ENCODE measurements at regions not wholly inside any gene's neighbourhood (a gene's known extent, or its start where the extent isn't known, plus 50 kb on each side); places are given as distances from the start of the nearest gene placed in this dataset.

DNA sequence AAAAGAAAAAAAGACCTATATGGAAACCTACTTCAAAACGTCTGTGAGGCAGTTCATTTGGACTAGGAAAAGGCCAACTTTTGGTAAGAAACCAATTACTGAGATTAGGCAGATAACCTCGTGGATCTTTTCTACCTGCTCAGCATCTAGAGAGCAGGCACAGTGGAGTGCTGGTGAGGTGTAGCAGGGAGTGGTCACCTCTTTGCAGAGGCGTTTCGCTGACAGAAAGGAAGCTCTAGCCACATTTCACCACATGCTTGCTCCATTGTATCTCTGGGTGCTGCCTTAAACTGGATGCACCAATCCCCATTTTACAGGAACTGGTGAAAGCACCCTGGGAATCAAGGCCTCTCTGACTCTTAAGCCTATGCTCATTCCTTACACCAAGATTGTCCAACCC lies 360.5 kb downstream of the LIG4 start:
- H3K4me3 Mint-ChIP-seq: no peak overlapping the region
- no peak overlapping the region for H3K27ac Mint-ChIP-seq
- no peak for ATAC-seq
- H3K9me3 Mint-ChIP-seq: peaks cover 6% of the 10 kb centered on the region
- H3K36me3 Mint-ChIP-seq: no peaks in the 10 kb centered on the region
- H3K4me1 Mint-ChIP-seq: no peaks in the 10 kb centered on the region
- H3K27me3 Mint-ChIP-seq: no peaks in the 10 kb centered on the region

DNA sequence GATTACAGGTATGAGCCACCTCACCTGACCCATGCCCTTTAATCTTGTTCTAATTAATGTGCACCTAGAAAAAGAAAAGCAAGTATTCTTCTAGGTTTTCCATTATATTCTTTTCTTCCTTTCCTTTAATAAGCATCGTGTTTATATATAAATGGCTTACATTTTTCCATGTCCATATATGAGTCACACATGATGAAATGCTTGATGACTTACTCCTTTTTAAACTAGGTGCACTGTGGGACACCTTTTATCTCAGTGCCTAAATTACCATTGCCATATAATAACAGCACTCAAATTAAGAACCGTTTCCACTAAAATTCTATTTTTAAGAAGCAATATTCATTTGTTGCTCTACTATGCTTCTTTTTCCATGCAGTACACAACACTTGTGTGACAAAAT lies 363.3 kb downstream of the LIG4 start:
- ATAC-seq: no peak
- H3K27ac Mint-ChIP-seq: no peak overlapping the region
- H3K4me3 Mint-ChIP-seq: no peak overlapping the region
- no peaks in the 10 kb centered on the region for H3K27me3 Mint-ChIP-seq
- H3K4me1 Mint-ChIP-seq: no peaks in the 10 kb centered on the region
- peaks cover 3% of the 10 kb centered on the region for H3K9me3 Mint-ChIP-seq
- no peaks in the 10 kb centered on the region for H3K36me3 Mint-ChIP-seq

DNA sequence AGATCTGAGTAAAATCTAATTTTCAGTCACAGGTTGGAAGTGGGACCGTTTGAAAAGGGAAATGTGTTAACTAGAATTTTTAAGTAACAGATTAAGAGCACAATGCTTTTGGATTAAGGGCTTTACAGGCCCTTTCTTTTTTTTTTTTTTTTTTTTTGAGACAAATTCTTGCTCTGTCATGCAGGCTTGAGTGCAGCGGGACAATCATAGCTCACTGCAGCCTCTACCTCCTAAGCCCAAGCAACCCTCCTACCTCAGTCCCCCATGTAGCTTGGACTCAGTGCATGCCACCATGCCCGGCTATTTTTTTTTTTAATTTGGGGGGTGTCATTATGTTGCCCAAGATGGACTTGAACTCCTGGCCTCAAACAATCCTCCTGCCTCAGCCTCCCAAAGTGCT lies 363.7 kb downstream of the LIG4 start:
- Mint-ChIP-seq H3K27ac (no peak overlapping the region), H3K4me1 (no peaks in the 10 kb centered on the region), H3K27me3 (no peaks in the 10 kb centered on the region), H3K9me3 (peaks cover under 1% of the 10 kb centered on the region), H3K4me3 (no peak overlapping the region), H3K36me3 (no peaks in the 10 kb centered on the region)
- ATAC-seq: no peak

DNA sequence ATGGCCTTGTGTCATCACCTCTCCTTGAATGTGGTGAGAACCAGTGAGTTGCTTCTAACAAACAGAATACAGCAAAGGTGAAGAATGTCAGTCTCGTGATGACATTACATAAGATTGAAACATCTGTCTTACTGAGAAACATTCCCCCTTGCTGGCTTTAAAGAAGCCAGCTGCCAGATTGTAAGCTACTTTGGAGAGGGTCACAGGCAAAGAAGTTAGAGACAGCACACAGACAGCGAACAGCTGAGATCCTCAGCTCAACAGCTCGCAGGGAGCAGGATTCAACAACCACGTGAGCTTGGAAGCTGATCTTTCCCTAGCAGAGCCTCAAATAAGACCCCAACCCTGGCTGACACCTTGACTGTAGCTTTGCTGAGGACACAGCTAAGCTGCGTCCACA lies 367.9 kb downstream of the LIG4 start:
- Mint-ChIP-seq H3K27me3 (no peaks in the 10 kb centered on the region), H3K4me3 (no peak overlapping the region), H3K36me3 (no peaks in the 10 kb centered on the region), H3K27ac (no peak overlapping the region), H3K9me3 (no peaks in the 10 kb centered on the region), H3K4me1 (no peaks in the 10 kb centered on the region)
- no peak for ATAC-seq

DNA sequence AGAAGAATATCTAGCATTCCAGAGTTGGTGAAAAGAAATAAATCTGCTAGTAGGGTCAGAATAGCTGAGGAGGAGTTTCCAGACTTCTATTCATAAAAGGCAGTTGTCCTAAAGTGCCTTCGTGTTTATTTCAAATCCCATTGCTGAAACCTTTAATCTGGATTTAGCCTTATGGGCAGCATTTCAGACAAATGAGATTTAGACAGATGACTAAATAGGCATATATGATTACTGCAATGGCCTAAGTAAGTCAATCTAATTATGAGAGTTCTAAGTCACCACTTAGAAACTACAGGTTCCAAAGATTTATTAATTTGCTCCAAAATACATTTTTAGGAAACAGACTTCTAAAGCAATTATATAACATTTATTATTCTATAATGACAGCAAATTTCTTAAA lies 368.7 kb downstream of the LIG4 start:
- no peak overlapping the region for H3K4me3 Mint-ChIP-seq
- no peaks in the 10 kb centered on the region for H3K4me1 Mint-ChIP-seq
- H3K27ac Mint-ChIP-seq: no peak overlapping the region
- ATAC-seq: no peak
- no peaks in the 10 kb centered on the region for H3K36me3 Mint-ChIP-seq
- no peaks in the 10 kb centered on the region for H3K27me3 Mint-ChIP-seq
- H3K9me3 Mint-ChIP-seq: no peaks in the 10 kb centered on the region

DNA sequence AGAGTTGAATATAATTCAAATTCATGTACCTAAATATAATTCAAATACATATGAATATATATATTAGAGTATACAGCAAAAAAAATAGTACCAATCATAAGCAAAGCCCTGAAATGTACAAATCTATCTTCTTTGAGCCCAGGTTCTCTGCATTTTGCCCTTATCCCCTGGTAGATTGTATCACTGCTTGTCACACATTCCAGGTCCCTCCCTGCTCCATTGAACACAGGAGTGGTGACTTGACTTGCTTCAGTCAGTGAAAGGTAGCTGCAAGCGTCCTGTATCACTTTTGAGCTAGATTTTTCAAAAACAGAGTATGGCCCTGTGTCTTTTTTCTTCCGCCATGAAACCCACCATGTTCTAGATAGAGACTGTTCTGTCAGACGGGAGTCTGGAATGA lies 369.4 kb downstream of the LIG4 start:
- Mint-ChIP-seq H3K27me3 (no peaks in the 10 kb centered on the region), H3K4me1 (no peaks in the 10 kb centered on the region), H3K27ac (no peak overlapping the region), H3K4me3 (no peak overlapping the region), H3K9me3 (no peaks in the 10 kb centered on the region), H3K36me3 (no peaks in the 10 kb centered on the region)
- ATAC-seq: no peak

DNA sequence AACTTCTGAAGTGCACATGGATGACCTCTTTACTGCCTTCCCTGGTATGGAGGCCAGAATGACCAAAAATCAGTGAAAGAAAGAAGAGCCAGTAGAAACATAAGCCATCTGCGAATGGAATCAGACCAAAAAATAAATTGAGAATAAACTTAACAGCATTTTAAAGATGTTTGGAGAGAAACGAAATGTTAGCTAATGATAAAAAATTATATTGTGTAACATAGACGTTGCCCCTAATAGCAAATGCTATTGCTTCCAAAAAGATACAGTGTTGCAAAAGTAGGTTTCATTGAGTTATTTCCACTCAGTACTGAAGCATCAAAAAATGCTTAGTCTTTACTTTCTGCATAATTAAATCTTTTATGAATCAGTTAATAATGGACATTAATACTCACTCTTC lies 371.7 kb downstream of the LIG4 start:
- no peak for ATAC-seq
- H3K36me3 Mint-ChIP-seq: no peaks in the 10 kb centered on the region
- H3K27ac Mint-ChIP-seq: no peak overlapping the region
- H3K4me1 Mint-ChIP-seq: no peaks in the 10 kb centered on the region
- no peaks in the 10 kb centered on the region for H3K9me3 Mint-ChIP-seq
- H3K4me3 Mint-ChIP-seq: no peak overlapping the region
- H3K27me3 Mint-ChIP-seq: no peaks in the 10 kb centered on the region

DNA sequence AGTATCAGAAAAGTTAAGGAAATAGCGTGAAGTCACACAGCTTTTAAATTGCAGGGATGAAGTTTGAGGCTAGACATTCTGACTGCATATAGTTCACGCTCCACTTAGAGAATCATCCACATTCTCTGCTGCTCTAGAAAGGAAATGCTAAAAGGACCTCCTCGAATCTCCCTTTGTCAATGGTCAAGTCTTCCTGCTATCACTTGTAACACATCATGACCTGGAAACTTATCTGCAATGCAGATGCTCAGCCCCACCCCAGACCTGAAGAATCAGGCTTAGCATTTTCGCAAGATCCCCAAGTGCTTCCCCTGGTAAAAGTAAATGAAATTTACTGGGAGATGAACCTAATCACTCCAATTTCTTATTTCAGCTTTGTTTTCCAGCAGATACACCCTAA lies 372.1 kb downstream of the LIG4 start:
- H3K27me3 Mint-ChIP-seq: no peaks in the 10 kb centered on the region
- no peak overlapping the region for H3K27ac Mint-ChIP-seq
- ATAC-seq: no peak
- H3K36me3 Mint-ChIP-seq: no peaks in the 10 kb centered on the region
- H3K4me3 Mint-ChIP-seq: no peak overlapping the region
- H3K4me1 Mint-ChIP-seq: no peaks in the 10 kb centered on the region
- no peaks in the 10 kb centered on the region for H3K9me3 Mint-ChIP-seq

DNA sequence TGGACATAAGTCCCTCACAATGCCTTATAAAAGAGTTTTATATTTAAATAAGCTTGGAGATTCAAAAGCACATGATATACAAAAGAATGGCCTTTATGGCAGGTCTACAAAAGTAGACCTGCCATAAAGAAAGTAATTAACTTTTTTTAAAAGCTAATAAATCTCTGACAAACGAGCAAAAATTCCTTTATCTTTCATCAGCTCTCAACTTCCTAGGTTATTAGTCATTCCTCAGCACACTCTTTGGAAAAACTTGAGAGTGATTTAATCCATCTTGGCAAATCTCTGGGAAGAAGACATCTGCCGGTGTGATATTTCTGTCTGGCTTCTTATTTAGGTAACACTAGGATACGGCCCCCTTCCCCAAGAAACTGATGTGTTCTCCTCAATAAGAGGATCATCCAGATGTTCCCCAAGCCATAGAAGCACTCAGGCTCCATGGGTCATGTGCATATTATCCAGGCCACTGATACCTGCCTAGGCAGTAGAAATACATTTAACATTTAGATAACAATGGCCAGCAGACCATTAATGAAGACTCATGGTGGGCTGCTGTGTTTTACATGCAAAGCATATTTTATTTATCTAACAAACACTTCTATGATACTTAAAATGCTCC lies 372.7 kb downstream of the LIG4 start:
- no peak overlapping the region for H3K27ac Mint-ChIP-seq
- no peak overlapping the region for H3K4me3 Mint-ChIP-seq
- H3K9me3 Mint-ChIP-seq: no peaks in the 10 kb centered on the region
- H3K27me3 Mint-ChIP-seq: no peaks in the 10 kb centered on the region
- no peaks in the 10 kb centered on the region for H3K36me3 Mint-ChIP-seq
- no peaks in the 10 kb centered on the region for H3K4me1 Mint-ChIP-seq
- no peak for ATAC-seq

DNA sequence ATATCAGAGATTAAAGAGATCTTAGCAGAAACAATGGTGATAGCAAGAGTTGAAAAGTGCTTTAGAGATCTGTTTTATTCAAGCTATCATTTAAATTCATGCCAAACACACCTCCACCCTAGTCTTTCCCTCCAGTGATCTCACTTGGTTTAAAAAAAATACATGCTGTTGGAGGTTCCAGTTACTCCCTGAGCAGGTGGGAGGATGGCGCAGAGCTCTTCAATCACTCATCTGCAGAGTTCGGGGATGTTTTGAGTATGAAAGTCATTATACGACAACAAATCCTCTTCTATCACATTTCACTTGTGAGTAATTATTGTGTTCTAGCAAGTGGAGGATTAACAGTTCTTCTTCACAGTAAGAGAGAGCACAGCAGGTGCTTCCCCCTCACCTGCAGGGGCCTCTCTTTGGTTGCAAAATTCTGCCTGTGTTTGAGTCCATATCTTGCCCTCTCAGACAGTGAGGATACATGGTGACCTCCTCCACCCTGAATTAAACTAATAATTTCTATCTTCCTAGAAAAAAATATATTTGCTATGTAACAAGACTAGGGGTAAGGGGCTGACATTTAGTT lies 376.7 kb downstream of the LIG4 start:
- Mint-ChIP-seq H3K4me3 (no peak overlapping the region), H3K4me1 (no peaks in the 10 kb centered on the region), H3K9me3 (no peaks in the 10 kb centered on the region), H3K27me3 (no peaks in the 10 kb centered on the region), H3K27ac (no peak overlapping the region), H3K36me3 (no peaks in the 10 kb centered on the region)
- ATAC-seq: no peak

DNA sequence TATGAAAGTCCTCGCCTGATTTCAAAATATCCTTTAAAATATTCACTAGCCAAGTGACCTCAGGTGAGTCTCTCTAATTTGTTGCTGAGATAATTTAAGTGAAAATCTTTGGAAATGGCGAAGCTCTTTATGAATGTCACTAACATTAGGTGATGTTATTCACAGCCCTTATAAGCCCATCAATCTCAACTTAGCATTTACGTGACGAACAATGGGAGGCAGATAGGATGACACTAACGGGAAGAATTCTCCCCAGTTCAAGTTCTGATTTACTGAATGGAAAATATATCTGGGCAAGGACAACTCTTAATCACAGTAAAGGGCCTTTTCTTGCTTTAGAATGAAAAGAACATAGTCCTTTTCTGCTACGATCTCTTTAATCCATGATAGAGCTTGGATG lies 378.7 kb downstream of the LIG4 start:
- Mint-ChIP-seq H3K27me3 (no peaks in the 10 kb centered on the region), H3K36me3 (no peaks in the 10 kb centered on the region), H3K9me3 (peaks cover 7% of the 10 kb centered on the region), H3K27ac (no peak overlapping the region), H3K4me3 (no peak overlapping the region), H3K4me1 (no peaks in the 10 kb centered on the region)
- no peak for ATAC-seq

DNA sequence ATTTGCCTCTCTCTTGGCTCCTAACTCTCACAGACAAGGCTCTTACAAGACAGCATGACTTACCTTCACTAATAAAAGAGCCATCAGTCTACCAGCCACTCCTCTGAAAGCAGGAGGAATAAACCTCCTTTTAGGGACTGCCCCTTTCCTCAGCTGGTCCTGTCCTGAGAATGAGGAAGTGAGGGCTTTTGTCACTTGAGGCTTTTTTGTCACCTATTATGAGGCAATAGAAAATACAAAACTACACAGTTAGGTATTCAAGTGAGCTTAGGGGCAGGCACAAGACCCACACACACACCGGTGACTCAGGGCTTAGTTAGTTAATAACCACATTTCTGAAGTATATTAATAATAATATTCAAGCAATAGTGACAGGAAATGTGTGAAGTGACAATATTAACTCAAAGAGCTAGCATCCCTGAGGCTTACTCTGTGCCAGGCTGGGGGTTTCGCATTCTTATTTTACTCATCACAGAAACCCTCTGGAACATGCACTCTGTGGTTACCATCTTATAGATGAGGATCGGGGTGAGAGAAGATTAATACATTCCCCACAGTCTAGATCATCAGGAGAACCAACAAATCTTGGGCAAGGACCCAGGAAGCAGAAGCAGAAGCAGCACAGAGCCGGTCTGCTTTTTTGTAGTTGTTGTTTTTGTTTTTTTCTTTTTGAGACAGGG lies 379.9 kb downstream of the LIG4 start:
- no peak overlapping the region for H3K4me3 Mint-ChIP-seq
- peak; percentile 16 for ATAC-seq
- H3K27ac Mint-ChIP-seq: no peak overlapping the region
- peaks cover 7% of the 10 kb centered on the region for H3K9me3 Mint-ChIP-seq
- no peaks in the 10 kb centered on the region for H3K36me3 Mint-ChIP-seq
- no peaks in the 10 kb centered on the region for H3K27me3 Mint-ChIP-seq
- no peaks in the 10 kb centered on the region for H3K4me1 Mint-ChIP-seq

DNA sequence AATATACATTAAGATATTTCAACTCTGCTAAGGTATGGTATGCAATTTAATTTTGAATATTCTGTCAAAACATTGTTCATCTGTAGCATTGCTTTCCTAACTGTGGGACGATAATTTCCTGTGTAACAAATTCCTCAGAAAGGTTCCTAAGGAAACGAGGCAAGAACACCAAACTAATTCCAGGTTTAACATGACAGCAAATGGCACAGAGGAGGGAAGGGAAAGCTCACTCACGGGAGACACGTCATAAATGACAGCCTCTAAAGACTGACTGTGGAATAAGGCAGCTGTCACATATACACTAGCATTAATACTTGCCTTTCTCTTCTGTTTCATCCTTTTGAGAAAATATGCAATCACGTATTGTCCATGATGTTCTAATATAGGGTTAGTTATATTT lies 380.6 kb downstream of the LIG4 start:
- Mint-ChIP-seq H3K4me3 (no peak overlapping the region), H3K4me1 (no peaks in the 10 kb centered on the region), H3K36me3 (no peaks in the 10 kb centered on the region), H3K27ac (no peak overlapping the region), H3K9me3 (peaks cover 10% of the 10 kb centered on the region), H3K27me3 (no peaks in the 10 kb centered on the region)
- ATAC-seq: no peak

DNA sequence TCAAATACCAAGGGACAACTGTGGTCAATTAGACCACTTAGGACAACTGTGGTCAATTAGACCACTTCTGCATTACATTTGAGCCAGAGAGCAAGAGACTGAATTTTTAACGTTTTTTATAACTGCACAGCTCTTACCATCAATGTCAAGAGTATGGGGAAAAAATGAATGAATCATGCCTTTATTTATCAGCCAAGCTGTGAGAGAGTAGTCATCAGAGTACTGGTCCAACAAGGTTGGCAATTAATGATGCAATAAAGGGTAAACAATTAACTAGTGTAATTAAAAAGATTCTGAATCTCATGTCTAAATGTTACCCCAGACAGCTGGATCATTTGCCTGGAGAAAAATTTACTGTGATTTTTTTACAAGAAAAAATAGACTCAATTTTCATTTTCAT lies 381.1 kb downstream of the LIG4 start:
- H3K4me1 Mint-ChIP-seq: no peaks in the 10 kb centered on the region
- no peaks in the 10 kb centered on the region for H3K27me3 Mint-ChIP-seq
- H3K27ac Mint-ChIP-seq: no peak overlapping the region
- H3K4me3 Mint-ChIP-seq: no peak overlapping the region
- H3K36me3 Mint-ChIP-seq: no peaks in the 10 kb centered on the region
- peaks cover 11% of the 10 kb centered on the region for H3K9me3 Mint-ChIP-seq
- no peak for ATAC-seq

DNA sequence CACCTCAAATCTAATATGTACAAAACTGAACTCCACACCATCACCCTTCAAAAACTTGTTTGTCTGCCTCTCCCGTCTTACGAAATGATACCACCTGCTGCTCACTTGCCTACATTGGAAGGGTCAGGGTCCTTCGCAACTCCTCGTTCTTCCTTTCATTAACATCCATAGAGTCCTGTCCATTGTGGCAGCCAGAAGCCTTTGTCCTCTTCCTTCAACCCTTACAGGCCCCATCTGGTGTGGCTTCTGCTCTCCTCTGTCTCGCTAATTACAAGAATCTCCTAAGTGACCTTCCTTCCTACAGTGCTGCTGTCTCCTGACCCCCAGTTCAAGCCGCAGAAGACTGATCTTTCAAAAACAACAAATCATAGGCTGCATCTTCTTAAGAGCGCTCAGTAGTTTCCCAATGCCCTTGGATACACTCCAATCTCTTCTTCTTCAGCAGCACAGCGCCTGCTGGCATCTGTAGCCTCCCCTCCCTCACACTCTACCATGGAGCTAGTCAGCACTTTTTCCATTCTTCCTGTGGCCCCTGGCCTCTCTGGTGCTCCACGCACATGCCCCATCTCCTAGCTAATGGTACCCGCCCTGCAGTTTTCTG lies 382.7 kb downstream of the LIG4 start:
- Mint-ChIP-seq H3K4me3 (no peak overlapping the region), H3K9me3 (peaks cover 11% of the 10 kb centered on the region), H3K4me1 (no peaks in the 10 kb centered on the region), H3K36me3 (no peaks in the 10 kb centered on the region), H3K27ac (no peak overlapping the region), H3K27me3 (no peaks in the 10 kb centered on the region)
- no peak for ATAC-seq

DNA sequence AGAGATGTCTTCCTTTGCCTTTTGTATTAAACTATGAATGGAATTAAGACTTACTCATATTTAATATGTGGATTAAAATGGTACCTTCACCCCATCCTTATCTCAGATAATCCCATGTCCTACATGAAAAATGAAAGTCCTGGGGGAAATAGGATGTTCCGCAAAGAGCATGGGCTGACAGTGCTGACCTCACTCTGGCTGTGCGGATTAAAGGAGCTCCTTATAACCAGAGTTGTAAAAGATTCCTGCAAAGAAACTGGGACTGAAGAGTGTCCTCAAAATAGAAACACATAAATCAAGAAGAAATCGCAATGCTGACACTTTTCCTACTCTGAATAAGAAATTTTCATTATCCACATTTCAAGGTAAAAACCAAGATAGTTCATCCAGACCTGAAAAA lies 384.5 kb downstream of the LIG4 start:
- Mint-ChIP-seq H3K36me3 (no peaks in the 10 kb centered on the region), H3K4me1 (no peaks in the 10 kb centered on the region), H3K27ac (no peak overlapping the region), H3K9me3 (peaks cover 13% of the 10 kb centered on the region), H3K27me3 (no peaks in the 10 kb centered on the region), H3K4me3 (no peak overlapping the region)
- ATAC-seq: no peak
